ENCODE measurements at regions not wholly inside any gene's neighbourhood (a gene's known extent, or its start where the extent isn't known, plus 50 kb on each side); places are given as distances from the start of the nearest gene placed in this dataset.

DNA sequence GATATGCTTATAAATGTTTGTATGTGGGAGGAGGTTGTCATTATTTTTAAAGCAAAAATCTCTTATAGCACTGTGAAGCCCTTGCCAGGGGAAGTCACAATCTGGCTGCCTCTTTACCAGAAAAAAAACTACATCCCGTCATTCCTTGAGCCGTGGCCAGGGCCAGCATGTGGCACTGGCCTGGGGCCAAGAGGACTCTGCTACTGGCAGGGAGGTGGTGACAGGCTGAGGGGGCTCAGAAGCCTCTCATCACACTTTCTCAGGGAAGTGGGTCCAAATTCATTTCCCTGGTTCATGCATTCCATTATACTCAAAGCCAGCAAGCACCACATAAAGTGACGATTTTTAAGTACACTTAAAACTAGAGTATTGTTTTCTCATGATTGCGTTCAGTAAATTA lies 457.3 kb downstream of the ZNF608 start (continued):
- TF ChIP-seq, protein P1, sequence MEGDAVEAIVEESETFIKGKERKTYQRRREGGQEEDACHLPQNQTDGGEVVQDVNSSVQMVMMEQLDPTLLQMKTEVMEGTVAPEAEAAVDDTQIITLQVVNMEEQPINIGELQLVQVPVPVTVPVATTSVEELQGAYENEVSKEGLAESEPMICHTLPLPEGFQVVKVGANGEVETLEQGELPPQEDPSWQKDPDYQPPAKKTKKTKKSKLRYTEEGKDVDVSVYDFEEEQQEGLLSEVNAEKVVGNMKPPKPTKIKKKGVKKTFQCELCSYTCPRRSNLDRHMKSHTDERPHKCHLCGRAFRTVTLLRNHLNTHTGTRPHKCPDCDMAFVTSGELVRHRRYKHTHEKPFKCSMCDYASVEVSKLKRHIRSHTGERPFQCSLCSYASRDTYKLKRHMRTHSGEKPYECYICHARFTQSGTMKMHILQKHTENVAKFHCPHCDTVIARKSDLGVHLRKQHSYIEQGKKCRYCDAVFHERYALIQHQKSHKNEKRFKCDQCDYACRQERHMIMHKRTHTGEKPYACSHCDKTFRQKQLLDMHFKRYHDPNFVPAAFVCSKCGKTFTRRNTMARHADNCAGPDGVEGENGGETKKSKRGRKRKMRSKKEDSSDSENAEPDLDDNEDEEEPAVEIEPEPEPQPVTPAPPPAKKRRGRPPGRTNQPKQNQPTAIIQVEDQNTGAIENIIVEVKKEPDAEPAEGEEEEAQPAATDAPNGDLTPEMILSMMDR (IDR thresholded peaks at IDR 0.05 in 2 of 3, conservative IDR thresholded peaks at IDR 0.05 in 1 of 3; ENCODE audit: borderline replicate concordance in 1 of 3, insufficient read depth in 1 of 3, low read depth in 2 of 3, low read length in 2 of 3): no peak
- TF ChIP-seq SRF (IDR thresholded peaks at IDR 0.05; ENCODE audit: low read depth) (no peak), SP1 (IDR thresholded peaks at IDR 0.05; ENCODE audit: low read depth) (no peak), YY1 (IDR thresholded peaks at IDR 0.05; ENCODE audit: extremely low read depth, insufficient replicate concordance, low read depth, low read length) (no peak), ZFX (IDR thresholded peaks at IDR 0.05) (no peak), POLR2AphosphoS5 (IDR thresholded peaks at IDR 0.05; ENCODE audit: low read depth, low read length) (no peak), SIN3A (IDR thresholded peaks at IDR 0.05; ENCODE audit: low read depth) (no peak)
- TF ChIP-seq, protein P2, sequence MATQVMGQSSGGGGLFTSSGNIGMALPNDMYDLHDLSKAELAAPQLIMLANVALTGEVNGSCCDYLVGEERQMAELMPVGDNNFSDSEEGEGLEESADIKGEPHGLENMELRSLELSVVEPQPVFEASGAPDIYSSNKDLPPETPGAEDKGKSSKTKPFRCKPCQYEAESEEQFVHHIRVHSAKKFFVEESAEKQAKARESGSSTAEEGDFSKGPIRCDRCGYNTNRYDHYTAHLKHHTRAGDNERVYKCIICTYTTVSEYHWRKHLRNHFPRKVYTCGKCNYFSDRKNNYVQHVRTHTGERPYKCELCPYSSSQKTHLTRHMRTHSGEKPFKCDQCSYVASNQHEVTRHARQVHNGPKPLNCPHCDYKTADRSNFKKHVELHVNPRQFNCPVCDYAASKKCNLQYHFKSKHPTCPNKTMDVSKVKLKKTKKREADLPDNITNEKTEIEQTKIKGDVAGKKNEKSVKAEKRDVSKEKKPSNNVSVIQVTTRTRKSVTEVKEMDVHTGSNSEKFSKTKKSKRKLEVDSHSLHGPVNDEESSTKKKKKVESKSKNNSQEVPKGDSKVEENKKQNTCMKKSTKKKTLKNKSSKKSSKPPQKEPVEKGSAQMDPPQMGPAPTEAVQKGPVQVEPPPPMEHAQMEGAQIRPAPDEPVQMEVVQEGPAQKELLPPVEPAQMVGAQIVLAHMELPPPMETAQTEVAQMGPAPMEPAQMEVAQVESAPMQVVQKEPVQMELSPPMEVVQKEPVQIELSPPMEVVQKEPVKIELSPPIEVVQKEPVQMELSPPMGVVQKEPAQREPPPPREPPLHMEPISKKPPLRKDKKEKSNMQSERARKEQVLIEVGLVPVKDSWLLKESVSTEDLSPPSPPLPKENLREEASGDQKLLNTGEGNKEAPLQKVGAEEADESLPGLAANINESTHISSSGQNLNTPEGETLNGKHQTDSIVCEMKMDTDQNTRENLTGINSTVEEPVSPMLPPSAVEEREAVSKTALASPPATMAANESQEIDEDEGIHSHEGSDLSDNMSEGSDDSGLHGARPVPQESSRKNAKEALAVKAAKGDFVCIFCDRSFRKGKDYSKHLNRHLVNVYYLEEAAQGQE (IDR thresholded peaks at IDR 0.05; ENCODE audit: low read depth): no peak
- TF ChIP-seq, protein P3, sequence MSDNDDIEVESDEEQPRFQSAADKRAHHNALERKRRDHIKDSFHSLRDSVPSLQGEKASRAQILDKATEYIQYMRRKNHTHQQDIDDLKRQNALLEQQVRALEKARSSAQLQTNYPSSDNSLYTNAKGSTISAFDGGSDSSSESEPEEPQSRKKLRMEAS (IDR thresholded peaks at IDR 0.05): no peak

DNA sequence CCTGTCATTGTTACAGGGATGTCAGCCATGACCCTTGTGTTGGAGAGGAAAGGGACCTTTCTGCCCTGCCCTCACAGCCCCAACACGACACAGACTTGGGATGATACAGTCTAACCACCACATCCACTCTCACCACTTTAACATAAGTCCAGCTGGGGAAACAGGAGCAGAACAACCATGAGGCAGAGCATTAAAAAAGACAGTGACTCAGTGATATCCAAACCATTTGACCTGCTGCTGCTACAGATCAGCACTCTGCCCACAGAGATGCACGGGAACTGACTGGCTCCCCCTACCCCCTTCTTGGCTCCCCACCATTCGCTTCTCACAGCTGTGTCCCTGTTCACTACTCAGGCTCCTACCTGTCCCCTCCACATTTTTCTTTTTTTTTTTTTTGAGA lies 458.6 kb downstream of the ZNF608 start:
- ChIA-PET RAD21 (ENCODE audit: low non-redundant PET in 1 of 2, low total read pairs in 2 of 2, uncharacterized antibody in 2 of 2, unreplicated experiment in 2 of 2) (no interaction called here), POLR2A (no interaction called here), CTCF (no interaction called here)
- no peak overlapping the region for H3K4me2 ChIP-seq (ENCODE audit: low read length)
- DNase-seq (ENCODE audit: low read depth, low spot score): no peak
- BruUV-seq (replicated peaks): no TSS peak
- no peak overlapping the region for H3K9ac ChIP-seq (ENCODE audit: low read length)
- no peaks in the 10 kb centered on the region for H3K9me3 ChIP-seq (ENCODE audit: control insufficient read depth in 1 of 2, insufficient read depth in 1 of 2, low read depth in 1 of 2, low read length in 2 of 2)
- H3K36me3 ChIP-seq (ENCODE audit: control insufficient read depth in 1 of 2, insufficient read depth in 2 of 2, low read length in 2 of 2): no peaks in the 10 kb centered on the region
- intact Hi-C loops (cut with micrococcal nuclease): no loop called here
- ATAC-seq: no peak
- H3K27me3 ChIP-seq (ENCODE audit: insufficient read depth, low read length): no peaks in the 10 kb centered on the region
- H2AFZ ChIP-seq (ENCODE audit: low read depth, low read length, poor library complexity, severe bottlenecking): no peak overlapping the region
- H3K27ac ChIP-seq (ENCODE audit: low read depth, low read length): no peak overlapping the region
- no peak overlapping the region for H3K4me3 ChIP-seq (replicated peaks in 1 of 2; ENCODE audit: low read depth in 1 of 2, low read length in 2 of 2)
- no peaks in the 10 kb centered on the region for H4K20me1 ChIP-seq (ENCODE audit: insufficient read depth)
- H3K9me2 ChIP-seq (ENCODE audit: insufficient read depth): no peaks in the 10 kb centered on the region
- peaks cover 0 to 7% of the 10 kb centered on the region in 2 experiments; a peak in 1 of 4 replicates for H3K4me1 ChIP-seq (ENCODE audit: control insufficient read depth in 1 of 2, insufficient read depth in 2 of 2, low read length in 2 of 2)
- no peaks in the 10 kb centered on the region for H3K79me2 ChIP-seq (ENCODE audit: insufficient read depth, low read length)
- TF ChIP-seq TCF7L2 (IDR thresholded peaks at IDR 0.05; ENCODE audit: borderline replicate concordance, extremely low read depth, insufficient read depth, insufficient read length): no peak
- TF ChIP-seq YY1 (IDR thresholded peaks at IDR 0.05; ENCODE audit: extremely low read depth, insufficient replicate concordance, low read depth, low read length): no peak
- TF ChIP-seq JUND (IDR thresholded peaks at IDR 0.05): no peak
- TF ChIP-seq SP1 (IDR thresholded peaks at IDR 0.05; ENCODE audit: low read depth): no peak
- TF ChIP-seq, protein P4, sequence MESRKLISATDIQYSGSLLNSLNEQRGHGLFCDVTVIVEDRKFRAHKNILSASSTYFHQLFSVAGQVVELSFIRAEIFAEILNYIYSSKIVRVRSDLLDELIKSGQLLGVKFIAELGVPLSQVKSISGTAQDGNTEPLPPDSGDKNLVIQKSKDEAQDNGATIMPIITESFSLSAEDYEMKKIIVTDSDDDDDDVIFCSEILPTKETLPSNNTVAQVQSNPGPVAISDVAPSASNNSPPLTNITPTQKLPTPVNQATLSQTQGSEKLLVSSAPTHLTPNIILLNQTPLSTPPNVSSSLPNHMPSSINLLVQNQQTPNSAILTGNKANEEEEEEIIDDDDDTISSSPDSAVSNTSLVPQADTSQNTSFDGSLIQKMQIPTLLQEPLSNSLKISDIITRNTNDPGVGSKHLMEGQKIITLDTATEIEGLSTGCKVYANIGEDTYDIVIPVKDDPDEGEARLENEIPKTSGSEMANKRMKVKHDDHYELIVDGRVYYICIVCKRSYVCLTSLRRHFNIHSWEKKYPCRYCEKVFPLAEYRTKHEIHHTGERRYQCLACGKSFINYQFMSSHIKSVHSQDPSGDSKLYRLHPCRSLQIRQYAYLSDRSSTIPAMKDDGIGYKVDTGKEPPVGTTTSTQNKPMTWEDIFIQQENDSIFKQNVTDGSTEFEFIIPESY (IDR thresholded peaks at IDR 0.05; ENCODE audit: extremely low read depth, insufficient replicate concordance, low read length): no peak
- TF ChIP-seq POLR2AphosphoS5 (IDR thresholded peaks at IDR 0.05; ENCODE audit: low read depth, low read length): no peak
- TF ChIP-seq, protein P2 (IDR thresholded peaks at IDR 0.05; ENCODE audit: low read depth): no peak
- TF ChIP-seq SRF (IDR thresholded peaks at IDR 0.05; ENCODE audit: low read depth): no peak
- TF ChIP-seq ZFX (IDR thresholded peaks at IDR 0.05): no peak

Measured in HCT116 (cell line).